RCC 7860 (cell line): ENCODE measurements at regions not wholly inside any gene's neighbourhood (a gene's known extent, or its start where the extent isn't known, plus 50 kb on each side); places are given as distances from the start of the nearest gene placed in this dataset.
"Not testable (repeated sequence)": the region's sequence is repeated elsewhere in the genome, so short reads cannot be mapped to it uniquely, and the experiment has no call there.

Experiments used
- DNase-seq: peaks from one replicate; pipeline ENCODE4 v3.0.0-alpha.2; 2015; ENCODE audit warnings: low spot score
- FAIRE-seq: peaks from 2 replicates; lab custom pipeline; 2012; peaks lifted over from hg19 to GRCh38; lab: Jason Lieb, UNC

DNA sequence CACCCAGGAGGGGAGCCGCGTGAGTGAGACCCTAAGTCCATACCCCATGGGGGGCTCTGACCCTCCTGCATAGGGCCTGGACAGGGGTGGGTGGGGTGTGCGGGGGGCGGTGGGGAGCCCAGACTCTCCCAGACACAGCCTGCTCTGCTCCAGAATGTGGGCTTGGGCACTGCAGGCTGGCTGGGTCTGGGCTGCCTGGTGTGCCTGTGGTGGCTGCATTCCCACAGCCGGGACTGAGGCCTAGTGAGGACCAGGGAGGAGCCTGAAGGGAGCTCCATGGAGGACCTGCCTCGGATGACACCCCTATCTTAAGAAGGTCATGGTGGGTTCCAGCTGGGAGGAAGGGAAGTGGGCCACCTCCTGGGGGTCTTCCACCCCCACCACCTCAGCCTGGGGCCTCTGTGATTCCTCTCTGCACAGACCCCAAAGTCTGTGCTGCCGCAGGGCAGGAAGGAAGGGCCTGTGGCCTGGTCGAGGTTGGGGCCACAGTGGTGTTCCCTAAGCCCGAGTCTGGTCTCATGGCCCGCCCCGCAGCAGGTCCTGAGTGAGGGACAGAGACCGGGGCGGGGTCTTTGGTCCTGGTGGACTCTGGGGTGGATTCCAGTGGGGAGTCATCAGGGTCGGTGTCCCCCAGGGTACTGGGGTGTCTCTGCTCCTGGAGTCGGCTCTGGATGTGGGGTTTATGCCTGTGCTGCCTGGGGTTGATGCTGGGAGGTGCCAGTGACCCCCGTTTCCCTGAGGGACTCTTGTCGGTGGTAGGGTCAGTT, 392.3 kb downstream of the TMEM121 start:
- DNase-seq (no peak), FAIRE-seq (no peak)

DNA sequence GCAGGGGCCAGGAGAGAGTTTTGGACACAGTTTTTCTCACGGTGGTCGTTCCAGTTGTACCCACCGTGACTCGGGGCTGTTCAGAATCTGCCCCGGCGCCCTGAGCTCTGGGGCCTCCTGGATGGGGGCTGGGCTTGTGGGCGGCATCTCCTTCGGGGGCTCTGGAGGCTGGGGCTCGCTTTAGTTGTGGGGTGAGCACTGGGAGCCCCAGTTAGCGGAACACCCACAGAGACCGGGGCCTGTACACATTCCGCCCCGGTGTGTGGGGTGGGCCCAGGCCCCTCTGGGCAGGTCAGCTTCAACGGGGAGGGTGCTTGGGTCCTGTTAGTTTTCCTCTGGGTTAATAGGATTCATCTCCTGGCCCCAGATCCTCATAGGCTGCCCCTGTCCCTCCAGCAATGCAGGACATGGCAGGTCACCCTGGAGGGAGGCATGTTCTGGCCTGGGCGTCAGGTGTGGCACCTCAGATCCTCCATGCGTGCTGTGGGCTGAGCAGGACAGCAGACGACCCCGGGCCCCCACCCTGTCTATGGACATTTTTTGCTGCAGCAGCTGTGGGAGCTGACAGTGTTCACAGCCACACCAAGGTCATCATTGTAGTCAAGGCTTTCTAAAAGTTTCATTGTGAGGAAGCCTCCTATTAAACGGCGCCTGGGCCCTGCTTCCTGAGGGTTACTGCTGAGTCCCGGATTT, 393.2 kb downstream of the TMEM121 start:
- FAIRE-seq (no peak), DNase-seq (no peak)

DNA sequence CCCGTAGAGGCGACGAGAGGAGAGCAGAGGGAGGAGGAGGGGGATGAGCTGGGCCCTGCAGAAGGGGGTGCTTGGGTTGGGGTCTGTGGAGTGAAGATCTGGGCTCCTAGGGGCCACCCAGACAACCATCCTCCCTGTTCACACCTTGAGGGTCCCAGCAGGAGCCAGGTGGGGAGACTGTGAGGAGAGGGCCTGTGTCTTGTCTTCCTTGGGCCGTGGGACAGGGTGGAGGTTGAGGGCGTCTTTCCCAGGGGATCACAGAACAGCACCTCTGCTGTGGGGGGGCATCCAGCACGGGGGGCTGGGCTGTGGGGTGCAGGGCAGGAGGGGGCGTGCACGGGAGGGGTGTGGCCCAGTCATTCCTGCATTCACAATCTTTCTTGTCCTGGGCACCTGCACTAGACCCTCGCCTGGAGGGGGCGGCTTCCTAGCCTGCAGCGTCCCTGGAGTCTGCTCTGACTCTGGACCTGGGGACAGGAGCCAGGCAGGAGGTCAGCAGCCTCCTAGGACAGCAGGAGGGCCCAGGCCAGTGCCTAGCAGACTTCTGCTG, 393.8 kb downstream of the TMEM121 start:
- FAIRE-seq, DNase-seq: not testable (repeated sequence)

DNA sequence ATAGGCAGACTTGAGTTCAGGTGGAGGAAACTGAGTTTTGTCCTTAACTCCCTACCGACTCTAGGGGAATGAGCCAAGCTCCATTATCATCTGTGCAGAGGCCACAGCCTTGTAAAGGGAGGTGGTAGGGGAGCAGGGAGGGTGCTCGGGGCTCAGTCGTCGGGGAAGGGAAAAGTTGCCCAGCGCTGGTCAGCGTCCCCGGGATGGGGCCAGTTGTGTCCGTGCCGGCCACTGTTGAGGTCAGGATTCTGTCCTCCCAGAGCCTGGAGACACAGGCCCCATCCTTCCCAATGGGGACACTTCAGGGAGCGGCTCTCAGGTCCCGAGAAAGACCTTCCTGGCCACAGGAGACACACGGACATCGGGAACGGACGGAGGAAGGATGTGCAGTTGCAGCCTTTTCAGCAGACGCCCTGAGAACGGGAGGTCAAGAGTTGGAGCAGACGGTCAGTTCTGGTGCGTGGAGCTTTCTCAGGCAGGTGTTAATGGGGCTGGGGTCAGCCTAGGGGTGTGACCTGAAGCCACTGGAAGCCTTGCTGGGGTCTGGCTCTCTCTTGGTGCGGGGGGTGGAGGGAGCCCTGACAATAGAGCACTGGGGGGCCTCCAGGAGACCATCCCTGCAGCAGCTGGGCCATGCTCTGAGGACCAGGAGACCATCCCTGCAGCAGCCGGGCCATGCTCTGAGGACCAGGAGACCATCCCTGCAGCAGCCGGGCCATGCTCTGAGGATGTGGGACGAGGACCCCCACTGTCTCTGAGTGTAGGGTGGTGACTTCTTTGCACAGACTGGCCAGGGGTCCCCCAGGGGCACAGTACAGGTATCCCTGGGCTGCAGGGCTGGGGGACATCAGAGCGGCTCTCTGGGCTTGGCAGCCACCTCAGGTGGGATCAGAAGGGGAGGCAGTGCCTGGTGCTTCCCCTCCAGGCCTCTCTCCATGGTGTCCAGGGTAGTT, 394.7 kb downstream of the TMEM121 start:
- not testable (repeated sequence) for FAIRE-seq, DNase-seq

DNA sequence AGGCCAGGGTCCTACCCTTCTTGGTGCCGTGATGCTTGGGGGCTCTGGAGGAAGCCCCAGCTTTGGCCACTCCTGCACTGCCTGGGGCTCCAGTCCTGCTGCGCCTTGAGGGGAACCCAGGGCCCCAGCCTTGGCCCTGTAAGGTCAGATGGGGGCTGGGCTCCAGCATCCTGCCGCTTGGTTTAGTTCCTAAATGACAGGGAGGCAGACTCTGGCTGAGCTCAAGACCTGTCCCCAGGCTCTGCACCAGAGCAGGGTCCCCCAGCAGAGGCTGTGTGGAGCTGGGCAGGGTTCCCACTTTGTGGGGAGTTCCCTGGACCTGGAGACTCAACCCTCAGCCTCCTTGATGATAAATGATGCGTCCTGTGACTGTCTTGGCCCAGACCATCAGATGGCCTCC, 395.4 kb downstream of the TMEM121 start:
- not testable (repeated sequence) for DNase-seq, FAIRE-seq

DNA sequence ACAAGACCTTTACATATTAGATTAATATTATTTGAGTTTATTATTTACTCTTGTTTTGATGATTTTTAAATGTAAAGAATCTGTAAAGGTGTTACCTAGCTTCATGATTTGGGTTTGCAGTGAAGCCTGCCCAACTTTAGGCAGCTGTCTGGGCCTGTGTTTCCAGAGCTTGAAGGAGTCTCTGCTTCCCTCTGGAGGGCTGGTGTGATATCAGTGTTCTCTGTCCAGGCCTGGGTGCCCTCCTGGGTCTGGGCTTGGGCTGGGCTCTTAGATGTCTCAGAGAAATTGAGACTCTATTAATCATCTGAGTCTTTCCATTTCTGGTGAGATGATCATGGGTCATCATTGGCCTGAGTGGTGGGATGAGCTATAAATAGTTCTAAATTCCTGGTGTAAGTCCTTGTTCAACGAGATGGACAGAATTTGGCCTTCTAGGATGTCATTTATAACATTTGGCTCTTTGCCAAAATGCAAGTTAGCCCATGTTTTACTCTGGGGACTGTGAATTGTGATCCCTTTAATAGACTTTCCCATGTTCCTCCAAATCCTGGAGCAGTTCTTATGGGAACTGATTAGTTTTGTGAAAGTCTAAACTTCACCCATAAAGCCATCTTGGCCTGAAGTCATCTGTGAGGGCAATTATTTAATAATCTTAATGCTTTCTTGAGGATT, 397.3 kb downstream of the TMEM121 start:
- not testable (repeated sequence) for FAIRE-seq, DNase-seq

DNA sequence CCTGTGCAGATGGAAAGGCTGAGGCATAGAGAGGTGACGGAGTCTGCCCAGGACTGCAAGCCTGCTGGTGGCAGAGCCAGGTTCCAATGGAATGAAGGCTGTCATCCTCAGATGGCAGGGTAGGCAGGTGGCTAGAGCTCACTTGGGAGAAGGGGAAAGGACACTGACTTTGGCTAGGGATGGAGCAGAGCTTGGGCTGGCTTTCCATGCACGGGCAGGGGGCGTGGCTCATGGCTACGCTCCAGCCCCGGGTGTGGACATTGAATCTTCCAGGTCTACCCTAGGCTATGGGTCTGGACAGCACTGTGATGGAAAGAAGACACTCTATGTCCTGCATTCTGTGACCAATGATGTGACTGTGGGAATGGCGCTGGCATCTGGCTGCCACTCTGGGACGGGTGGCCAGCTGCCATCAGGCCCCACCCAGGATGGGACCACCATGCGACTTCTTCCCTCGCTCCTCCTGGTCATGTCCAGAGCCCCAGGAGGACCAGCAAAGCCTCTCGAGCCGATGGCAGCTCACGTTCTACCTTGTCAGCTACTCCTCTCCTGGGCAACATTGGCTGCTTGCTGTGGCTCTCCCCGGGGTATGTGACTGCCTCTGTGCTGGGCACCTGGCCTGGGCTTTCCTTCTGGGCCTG, 398.7 kb downstream of the TMEM121 start:
- FAIRE-seq (no peak), DNase-seq (no peak)

DNA sequence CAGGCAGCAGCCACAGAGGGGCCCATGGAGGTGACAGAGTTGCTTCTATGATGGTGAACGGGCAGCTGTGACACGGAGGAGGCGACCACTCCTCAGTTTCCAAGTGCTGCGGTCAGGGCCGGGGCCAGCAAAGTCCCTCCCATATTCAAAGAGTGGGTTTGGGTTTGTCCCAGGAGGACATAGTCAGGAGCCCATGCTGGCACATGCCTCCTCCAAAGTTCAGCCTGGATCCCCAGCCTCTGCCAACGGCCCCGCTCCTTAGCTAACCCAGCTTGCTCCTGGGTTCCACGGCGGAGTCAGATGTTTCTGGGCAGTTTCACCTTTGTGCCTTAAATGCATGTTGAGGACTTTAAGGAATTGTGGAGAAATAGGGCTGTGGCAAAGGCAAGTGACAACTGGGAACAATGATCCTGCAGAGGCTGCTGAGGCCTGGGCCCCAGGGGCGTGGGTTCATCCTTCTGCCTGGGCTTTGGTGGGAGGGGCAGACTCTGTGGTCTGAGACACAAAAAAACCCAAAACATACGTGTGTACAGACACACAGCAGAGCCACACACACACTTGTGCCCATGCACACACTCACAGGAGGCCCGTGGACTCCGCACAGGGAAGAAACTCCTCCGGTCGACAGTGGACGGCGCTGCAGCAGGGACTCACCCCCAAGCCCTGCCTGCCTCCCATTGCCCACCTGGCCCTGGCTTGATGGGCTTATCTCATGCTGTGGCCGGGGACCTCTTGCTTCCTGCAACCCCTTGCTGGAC, 399.4 kb downstream of the TMEM121 start:
- DNase-seq (no peak), FAIRE-seq (no peak)

DNA sequence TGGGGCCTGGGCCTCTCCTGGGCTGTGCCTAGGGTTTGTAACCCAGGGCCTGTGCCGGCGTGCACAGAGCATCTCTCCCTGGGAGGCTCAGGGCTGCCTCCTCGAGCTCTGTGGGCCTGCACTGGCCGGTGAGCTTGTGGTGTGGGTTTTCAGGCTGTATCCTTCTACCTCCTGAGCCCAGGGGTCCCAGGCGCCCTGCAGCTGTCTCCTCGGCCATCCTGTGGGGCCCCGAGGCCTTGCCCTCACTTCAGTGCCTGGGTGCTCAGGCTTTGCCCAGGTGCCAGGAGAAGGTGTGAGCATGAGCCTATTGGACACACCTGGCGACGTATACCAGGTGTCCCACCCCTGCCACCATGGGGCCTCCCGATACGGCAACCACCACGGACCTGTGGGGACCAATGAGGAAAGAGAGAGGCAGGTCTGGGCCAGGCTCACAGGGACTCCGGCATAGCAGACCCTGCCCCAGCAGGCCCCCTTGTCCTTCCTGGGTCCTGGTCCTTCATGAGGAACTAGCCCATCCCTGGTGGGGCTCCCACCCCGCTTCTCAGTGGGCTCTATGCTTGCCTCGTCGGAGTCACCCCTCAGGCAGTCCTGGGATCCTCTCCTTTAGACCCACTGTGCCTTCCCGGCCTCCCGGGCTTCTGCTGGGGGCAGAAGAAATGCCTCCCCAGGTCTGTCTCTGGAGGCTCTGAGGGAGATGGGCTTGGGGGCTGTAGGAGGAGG, 400.2 kb downstream of the TMEM121 start:
- FAIRE-seq (no peak), DNase-seq (no peak)

DNA sequence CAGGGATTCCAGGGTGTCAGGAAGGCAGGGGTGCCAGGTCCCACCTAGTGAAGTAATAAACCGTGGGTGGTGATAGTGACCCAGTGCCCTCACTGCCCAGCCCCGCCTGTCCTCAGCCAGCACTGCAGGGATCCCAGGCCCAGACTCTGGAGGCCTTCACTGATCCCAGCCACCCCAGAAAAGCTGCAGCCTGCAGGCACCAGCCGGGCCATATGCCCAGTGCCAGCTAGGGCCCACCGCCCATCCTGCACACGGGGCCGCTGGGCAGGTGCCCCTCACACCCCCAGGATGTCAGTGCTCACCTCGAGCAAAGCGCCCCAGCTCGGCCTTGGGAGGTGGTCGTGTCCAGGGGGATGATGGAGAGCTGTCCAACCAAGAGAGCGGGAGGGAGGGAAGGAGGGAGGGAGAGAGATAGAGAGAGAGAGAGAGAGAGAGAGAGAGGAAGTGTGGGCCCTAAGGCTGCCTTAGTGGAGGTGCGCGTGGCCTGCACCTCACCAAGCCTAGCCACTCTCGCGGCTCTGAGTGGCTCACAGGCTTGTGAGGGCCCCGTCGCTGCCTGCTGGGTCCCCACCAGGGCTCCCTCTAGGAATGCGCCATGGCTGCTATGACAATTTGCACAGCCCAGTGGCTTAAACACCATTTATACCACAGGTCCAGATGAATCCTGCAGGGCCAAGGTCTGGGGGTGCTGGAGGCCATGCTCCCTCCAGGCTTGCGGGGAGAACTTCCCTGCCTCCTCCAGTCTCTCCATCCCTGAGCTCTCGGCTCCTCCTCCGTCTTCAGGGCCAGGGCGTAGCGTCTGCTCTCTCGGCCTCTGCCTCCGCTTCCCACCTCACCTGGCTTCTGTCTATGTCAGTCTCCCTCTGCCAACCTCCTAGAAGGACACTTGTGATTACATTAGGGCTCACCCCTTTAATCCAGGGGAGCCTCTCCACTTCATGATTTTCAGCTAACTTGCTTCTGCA, 401.0 kb downstream of the TMEM121 start:
- FAIRE-seq (no peak), DNase-seq (no peak)

DNA sequence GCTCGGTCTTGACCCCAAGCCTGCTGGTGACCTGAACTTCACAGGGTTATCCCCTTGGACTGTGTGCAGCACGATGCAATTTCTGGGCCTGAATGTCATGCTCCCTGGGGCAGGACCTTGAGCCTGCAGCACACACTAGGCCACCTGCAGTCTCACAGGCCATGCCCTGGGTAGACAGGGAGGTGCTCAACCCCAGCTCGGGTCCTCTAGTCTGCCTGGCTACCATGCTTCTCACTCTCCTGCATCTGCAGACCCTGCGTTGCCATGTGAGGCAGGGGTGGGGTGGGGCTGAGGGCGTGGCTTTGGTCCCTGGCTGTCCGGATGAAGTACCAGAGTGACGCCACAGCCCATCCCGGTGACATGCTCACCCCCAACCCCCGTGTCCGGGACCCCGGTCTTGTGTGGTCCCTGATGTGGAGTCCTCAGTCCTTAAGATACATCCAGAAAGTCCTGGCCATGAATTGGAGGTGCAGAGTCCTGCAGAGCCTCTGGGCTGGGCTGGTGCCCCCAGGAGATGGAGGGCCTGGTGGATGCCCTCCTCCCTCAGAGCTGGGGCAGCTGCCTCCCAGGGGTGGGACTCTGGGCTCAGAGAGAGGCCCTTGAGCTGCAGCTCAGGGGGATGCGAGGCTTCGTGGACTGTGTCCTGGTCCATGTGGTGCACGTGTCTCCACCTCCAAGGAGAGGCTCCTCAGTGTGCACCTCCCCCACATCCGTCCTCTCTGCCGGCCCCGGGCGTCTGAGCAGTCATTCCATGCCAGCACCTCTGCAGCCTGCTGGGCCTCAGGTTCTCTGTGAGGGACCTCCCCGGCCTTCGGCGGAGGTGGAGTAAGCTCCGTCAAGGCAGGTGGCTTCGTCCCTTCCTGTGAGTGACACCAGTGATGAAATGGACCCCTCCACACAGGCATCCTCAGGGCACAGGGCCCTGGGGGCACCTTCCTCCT, 402.1 kb downstream of the TMEM121 start:
- not testable (repeated sequence) for DNase-seq

DNA sequence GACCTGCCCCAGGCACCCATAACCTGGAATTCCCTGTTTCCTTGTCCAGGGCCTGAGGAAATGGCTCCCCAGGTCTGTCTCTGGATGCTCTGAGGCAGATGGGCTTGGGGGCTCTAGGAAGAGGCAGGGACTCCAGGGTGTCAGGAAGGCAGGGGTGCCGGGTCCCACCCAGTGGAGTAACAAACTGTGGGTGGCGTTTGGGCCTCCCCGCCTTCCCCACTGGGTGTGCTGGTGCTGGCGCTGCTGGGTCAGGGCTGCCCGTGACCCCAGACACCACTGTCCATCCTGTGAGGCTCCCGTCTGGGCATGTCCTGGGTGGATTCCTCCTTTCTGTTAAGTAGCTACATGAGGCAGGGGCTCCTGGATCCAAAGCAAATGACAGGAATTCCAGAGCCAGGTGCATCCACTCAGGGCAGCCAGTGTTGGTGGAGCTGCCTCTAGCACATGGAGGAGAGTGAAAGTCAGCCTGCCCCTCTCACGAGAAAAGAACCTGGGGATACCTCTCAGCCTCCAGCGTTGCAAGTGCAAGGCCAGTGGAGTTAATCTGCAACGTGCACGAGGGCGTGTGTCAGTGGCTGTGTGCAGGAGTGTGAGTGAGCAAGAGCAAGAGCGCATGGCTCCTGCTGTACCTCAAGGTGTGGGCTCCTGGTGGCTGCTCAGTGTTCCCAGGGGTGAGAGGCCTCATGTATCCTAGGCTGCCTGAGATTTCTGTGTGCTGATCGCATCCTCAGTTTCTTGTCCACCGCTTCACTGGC, 403.1 kb downstream of the TMEM121 start:
- no peak for DNase-seq
- FAIRE-seq: no peak

More for the DNA sequence above, 402.1 kb downstream of the TMEM121 start:
- not testable (repeated sequence) for FAIRE-seq

DNA sequence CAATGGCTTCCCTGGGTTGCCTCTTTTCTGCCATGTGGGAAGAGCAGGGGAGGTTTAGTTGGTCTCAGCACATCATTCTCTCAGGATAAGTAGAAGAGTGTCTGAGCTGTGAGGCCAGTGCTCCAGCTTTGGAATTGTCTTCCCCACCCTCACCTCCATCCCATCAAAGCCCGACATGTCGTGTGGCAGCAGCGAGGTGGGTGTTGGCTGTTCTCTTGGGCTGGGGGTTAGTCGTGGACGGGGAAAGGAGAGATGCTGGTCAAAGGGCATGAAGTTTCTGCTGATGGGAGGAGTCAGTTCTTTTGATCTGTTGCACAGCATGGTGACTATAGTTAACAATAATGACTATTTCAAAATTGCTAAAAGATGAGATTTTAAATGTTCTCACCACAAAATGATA, 404.2 kb downstream of the TMEM121 start:
- FAIRE-seq (no peak), DNase-seq (no peak)

DNA sequence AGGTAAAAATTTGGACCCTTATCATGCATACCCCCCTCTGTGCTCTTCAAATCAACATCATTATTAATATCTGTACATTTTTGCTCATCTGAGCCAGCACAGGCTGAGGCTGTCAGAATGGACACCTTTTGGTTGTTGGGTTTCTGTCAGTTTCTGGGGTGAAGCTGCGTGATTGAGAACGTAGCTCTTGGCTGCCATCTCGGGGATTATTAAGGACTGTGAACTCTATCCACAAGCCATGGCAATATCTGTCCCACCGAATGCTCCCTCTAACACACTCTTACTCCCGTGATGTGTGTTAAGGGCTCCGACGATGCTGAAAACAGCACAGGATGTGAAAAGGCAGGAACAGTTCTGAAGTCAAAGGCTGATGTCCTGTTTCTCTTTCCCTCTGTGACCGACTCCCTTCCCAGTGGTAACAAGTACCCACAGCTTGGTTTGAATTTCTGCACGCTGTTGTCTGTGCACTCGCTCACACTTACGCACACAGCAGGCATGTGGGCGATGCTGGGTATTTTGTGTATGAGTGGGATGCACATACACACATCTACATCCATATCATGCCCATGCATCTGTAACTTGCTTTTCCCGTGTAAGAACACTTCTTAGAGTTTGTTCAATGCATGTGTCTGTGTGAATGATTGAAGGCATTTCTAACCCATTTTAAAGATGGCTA, 405.6 kb downstream of the TMEM121 start:
- FAIRE-seq (no peak), DNase-seq (no peak)

DNA sequence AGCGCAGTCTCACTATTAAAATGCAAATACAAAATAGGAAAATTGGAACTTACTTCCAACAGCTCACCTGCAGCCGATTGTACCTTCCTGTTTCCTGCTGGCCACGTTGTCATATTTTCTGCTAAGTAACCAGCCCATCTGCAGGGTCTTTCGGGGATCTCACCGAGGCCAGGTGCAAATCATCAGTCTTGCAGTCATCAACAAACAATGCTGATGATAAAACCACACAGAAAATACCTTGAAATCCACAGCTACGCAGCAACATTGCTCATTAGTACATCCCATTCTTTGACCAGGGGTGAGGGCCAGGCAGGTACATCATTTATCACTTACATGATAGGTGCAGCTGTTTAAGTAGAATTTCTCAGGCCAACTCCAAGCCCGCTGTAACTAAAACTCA, 406.9 kb downstream of the TMEM121 start:
- FAIRE-seq: no peak

More for the DNA sequence above, 406.9 kb downstream of the TMEM121 start:
- DNase-seq: no peak
